Gastroesophageal sphincter (tissue), 4 donors: ENCODE measurements at regions not wholly inside any gene's neighbourhood (a gene's known extent, or its start where the extent isn't known, plus 50 kb on each side); places are given as distances from the start of the nearest gene placed in this dataset.

ENCODE experiments used
- ATAC-seq: fragments of 150-250 bp; one replicate; pipeline ENCODE4 v1.9.1; 2016; ENCODE audit warnings: mild to moderate bottlenecking, moderate library complexity
- H3K27ac ChIP-seq, 4 donors: fragments of 200-600 bp; sonication (generic) in 3 of 4; 1 replicate in 3 of 4; 2 replicates in 1 of 4; pipeline ENCODE4 v1.5.1; 2016 to 2019
- H3K27me3 ChIP-seq: fragments of 200-600 bp; sonication (generic); one replicate; pipeline ENCODE4 v1.5.1; 2019
- H3K36me3 ChIP-seq, 2 donors: fragments of 200-600 bp; sonication (generic); one replicate each; pipeline ENCODE4 v1.5.1; 2019; ENCODE audit warnings: control low read depth in 1 of 2
- H3K4me1 ChIP-seq, 3 donors: fragments of 200-600 bp; sonication (generic); 1 replicate in 2 of 3; 2 replicates in 1 of 3; pipeline ENCODE4 v1.5.1; 2016 to 2019; ENCODE audit warnings: control low read depth in 2 of 3
- H3K4me3 ChIP-seq, 2 donors: fragments of 200-600 bp; sonication (generic); one replicate each; pipeline ENCODE4 v1.5.1; 2019; ENCODE audit warnings: mild to moderate bottlenecking in 1 of 2, moderate library complexity in 1 of 2
- H3K9me3 ChIP-seq, 3 donors: fragments of 200-600 bp; sonication (generic); one replicate each; pipeline ENCODE4 v1.5.1; 2017 to 2019; ENCODE audit warnings: control low read depth in 2 of 3
- CTCF ChIP-seq, 4 experiments: fragments of 200-600 bp in 2 of 4; fragments of 450-650 bp in 2 of 4; sonication (generic) in 1 of 4; IDR thresholded peaks; one replicate each; pipeline ENCODE4 v1.5.1; 2017 to 2019; ENCODE audit warnings: antibody characterized with exemption in 4 of 4, mild to moderate bottlenecking in 2 of 4, moderate library complexity in 2 of 4
- EP300 ChIP-seq: sonication (generic); formaldehyde crosslinking; IDR thresholded peaks from one replicate; pipeline ENCODE4 v1.6.1; 2017; ENCODE audit warnings: antibody characterized with exemption, mild to moderate bottlenecking
- POLR2A ChIP-seq, 2 donors: fragments of 450-650 bp; IDR thresholded peaks; one replicate each; pipeline ENCODE4 v1.6.1; 2017; ENCODE audit warnings: antibody characterized with exemption in 2 of 2, mild to moderate bottlenecking in 2 of 2, moderate library complexity in 1 of 2
- POLR2AphosphoS5 ChIP-seq: sonication (generic); formaldehyde crosslinking; IDR thresholded peaks from one replicate; pipeline ENCODE4 v1.6.1; 2017; ENCODE audit warnings: antibody characterized with exemption
- WGBS, 2 donors: methylation state at CpG; one replicate each; pipeline ENCODE4 v1.1.5; 2018; ENCODE audit warnings: low coverage in 1 of 2; 5-methylcytosine and 5-hydroxymethylcytosine counted together

DNA sequence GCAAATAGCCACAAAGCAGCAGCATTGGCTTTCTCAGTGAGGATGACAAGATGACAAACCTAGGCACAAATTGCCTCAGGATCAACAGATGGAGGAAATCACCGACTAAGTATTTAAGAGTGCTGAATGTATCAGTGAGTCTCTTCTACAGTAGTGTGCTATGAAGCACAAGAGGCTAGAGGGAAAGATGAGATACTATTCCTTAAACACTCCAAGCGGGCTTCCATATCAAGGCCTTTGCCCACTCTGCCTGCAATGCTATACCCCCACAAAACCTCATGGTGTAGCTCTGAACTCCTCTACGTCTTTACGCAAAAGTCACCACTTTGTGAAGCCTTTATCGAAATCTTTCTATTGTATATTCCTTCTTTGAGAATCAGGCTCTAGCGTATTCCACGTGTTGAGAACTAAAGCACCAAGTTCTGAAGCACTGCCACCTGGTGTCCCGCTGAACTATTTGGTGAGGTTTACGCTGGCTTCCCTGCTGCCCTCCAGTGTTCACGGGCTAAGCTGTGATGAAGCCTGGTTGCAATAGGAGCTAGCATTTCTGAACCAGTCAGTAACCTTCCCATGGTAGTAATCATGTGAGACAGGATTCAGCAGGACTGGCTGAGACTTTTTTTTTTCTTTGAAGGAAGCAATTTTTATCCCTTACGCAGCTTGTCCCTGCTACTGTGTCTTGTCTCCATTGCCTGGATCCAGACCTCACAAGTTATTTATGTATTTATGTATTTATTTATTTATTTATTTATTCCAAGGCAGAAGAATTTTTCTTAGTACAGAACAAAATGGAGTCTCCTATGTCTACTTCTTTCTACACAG, 426.5 kb upstream of the OR4E1 start:
- Histone ChIP-seq H3K4me3 (no peak overlapping the region), H3K9me3 (no peaks in the 10 kb centered on the region), H3K4me1 (peaks cover 0 to 12% (median 0%) of the 10 kb centered on the region in 3 donors), H3K27me3 (no peaks in the 10 kb centered on the region), H3K27ac (no peak overlapping the region), H3K36me3 (no peaks in the 10 kb centered on the region)
- TF ChIP-seq CTCF (IDR thresholded peaks at IDR 0.05) (peak in 3 of 4 experiments; percentile 49 to 53 (median 52)), POLR2AphosphoS5 (no peak)
- 33 to 37% methylated on average over 8 to 11 of the region's 11 CpGs for WGBS, 2 donors
- ATAC-seq: peak; percentile 58

GRCh38 chr14:22098435-22098834, 424.8 kb upstream of the OR4E1 start:
- peak overlapping the region in 3 of 4 donors; percentile 63 to 66 (median 65) for H3K27ac ChIP-seq
- TF ChIP-seq POLR2A (IDR thresholded peaks at IDR 0.05) (no peak), CTCF (IDR thresholded peaks at IDR 0.05) (no peak), POLR2AphosphoS5 (no peak), EP300 (no peak)
- no peak for ATAC-seq
- H3K36me3 ChIP-seq: no peaks in the 10 kb centered on the region
- H3K4me3 ChIP-seq: no peak overlapping the region
- H3K27me3 ChIP-seq: no peaks in the 10 kb centered on the region
- H3K9me3 ChIP-seq: no peaks in the 10 kb centered on the region
- peaks cover 0 to 12% (median 0%) of the 10 kb centered on the region in 3 donors for H3K4me1 ChIP-seq

- TF ChIP-seq POLR2A (IDR thresholded peaks at IDR 0.05) (no peak), POLR2AphosphoS5 (no peak), EP300 (no peak), CTCF (IDR thresholded peaks at IDR 0.05) (no peak)
- H3K9me3 ChIP-seq: no peaks in the 10 kb centered on the region
- no peak for ATAC-seq
- H3K36me3 ChIP-seq: no peaks in the 10 kb centered on the region
- WGBS, 2 donors: 67 to 80% methylated on average over 4 of the region's 4 CpGs
- peak overlapping the region; percentile 63 to 71 (median 66) for H3K27ac ChIP-seq
- H3K4me3 ChIP-seq: no peak overlapping the region
- H3K4me1 ChIP-seq: peaks cover 0 to 12% (median 0%) of the 10 kb centered on the region in 3 donors
- H3K27me3 ChIP-seq: no peaks in the 10 kb centered on the region
Observed at GRCh38 chr14:22097586-22098292, 424.1 kb upstream of the OR4E1 start.

DNA sequence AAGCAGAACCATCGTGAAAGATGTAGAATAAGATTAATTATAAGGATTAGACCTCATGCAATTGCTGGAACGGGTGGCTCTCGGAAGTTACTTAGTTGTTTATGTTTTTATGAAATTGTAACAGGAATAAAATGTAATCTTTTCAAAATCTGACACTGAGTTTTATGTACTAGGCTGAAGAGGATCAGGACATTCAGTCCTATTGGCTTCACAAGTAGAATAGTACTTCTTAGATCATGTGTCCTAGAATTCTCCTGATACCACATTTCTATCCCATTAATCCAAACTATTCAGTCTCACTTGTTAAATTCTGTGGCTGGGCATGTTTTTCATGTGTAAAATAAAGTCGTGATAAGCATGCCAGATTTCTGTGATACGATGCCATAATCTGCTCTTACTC, 423.5 kb upstream of the OR4E1 start:
- Histone ChIP-seq H3K4me3 (no peak overlapping the region), H3K27me3 (no peaks in the 10 kb centered on the region), H3K4me1 (peaks cover 0 to 12% (median 0%) of the 10 kb centered on the region in 3 donors), H3K9me3 (no peaks in the 10 kb centered on the region), H3K27ac (peak overlapping the region; percentile 71 to 81 (median 75)), H3K36me3 (no peaks in the 10 kb centered on the region)
- 26 to 41% methylated on average over 5 of the region's 5 CpGs for WGBS, 2 donors
- TF ChIP-seq POLR2AphosphoS5 (peak; percentile 95), CTCF (IDR thresholded peaks at IDR 0.05) (no peak)
- ATAC-seq: peak; percentile 83

DNA sequence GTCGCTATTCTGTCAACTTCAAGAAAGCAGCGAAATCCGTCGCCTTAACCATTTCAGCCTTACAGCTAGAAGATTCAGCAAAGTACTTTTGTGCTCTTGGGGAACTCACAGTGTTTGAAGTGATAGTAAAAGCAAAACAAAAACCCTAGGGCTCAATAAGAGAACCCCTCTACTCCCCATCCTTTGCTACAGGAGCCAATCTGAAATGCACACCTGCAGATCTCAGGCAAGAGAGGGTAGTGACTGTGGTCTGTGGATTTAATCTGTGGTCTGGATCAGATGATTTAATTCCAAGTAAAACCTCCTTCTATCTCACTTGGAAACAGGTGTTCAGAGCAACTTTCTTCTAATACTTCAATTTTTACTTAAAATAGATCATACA, 422.9 kb upstream of the OR4E1 start:
- H3K27ac ChIP-seq: peak overlapping the region; percentile 59 to 81 (median 75)
- no peak for ATAC-seq
- peaks cover 0 to 12% (median 0%) of the 10 kb centered on the region in 3 donors for H3K4me1 ChIP-seq
- WGBS, 2 donors: 62% methylated on average over 4 of the region's 4 CpGs; no CpG with 5 or more reads in 1 of the 2 donors
- no peaks in the 10 kb centered on the region for H3K36me3 ChIP-seq
- H3K27me3 ChIP-seq: no peaks in the 10 kb centered on the region
- H3K9me3 ChIP-seq: no peaks in the 10 kb centered on the region
- TF ChIP-seq POLR2A (IDR thresholded peaks at IDR 0.05): no peak
- TF ChIP-seq POLR2AphosphoS5: no peak
- no peak for TF ChIP-seq EP300
- no peak for TF ChIP-seq CTCF (IDR thresholded peaks at IDR 0.05)
- H3K4me3 ChIP-seq: no peak overlapping the region
